ACC112 (cell line): ENCODE measurements at regions not wholly inside any gene's neighbourhood (a gene's known extent, or its start where the extent isn't known, plus 50 kb on each side); places are given as distances from the start of the nearest gene placed in this dataset.

Experiments
- H2AFZ ChIP-seq: fragments of 200-600 bp; sonication (generic); one replicate; pipeline ENCODE4 v1.6.0; 2017; ENCODE audit warnings: antibody characterized with exemption, low read length; ENCODE audit not compliant: unreplicated experiment
- H3K27ac ChIP-seq: fragments of 200-600 bp; sonication (generic); 2 replicates; pipeline ENCODE4 v1.5.1; 2014; ENCODE audit warnings: low read depth, mild to moderate bottlenecking, antibody characterized with exemption, low read length, moderate library complexity
- H3K27me3 ChIP-seq: fragments of 200-600 bp; sonication (generic); 2 replicates; pipeline ENCODE4 v1.6.1; 2014; ENCODE audit warnings: mild to moderate bottlenecking, antibody characterized with exemption, low read length, moderate library complexity, mixed read lengths; ENCODE audit not compliant: insufficient read depth
- H3K36me3 ChIP-seq: fragments of 200-600 bp; sonication (generic); 2 replicates; pipeline ENCODE4 v1.6.1; 2016; ENCODE audit warnings: mild to moderate bottlenecking, antibody characterized with exemption, low read length, moderate library complexity, mixed read lengths; ENCODE audit not compliant: insufficient read depth
- H3K4me1 ChIP-seq: fragments of 200-600 bp; sonication (generic); one replicate; pipeline ENCODE4 v1.6.1; 2016; ENCODE audit warnings: low read length, mixed read lengths; ENCODE audit not compliant: insufficient read depth, unreplicated experiment, control insufficient read depth
- H3K4me3 ChIP-seq: fragments of 200-600 bp; sonication (generic); 2 replicates; pipeline ENCODE4 v1.5.1; 2014; ENCODE audit warnings: mild to moderate bottlenecking, low read depth, low read length
- H3K79me2 ChIP-seq: fragments of 200-600 bp; sonication (generic); one replicate; pipeline ENCODE4 v1.6.0; 2016; ENCODE audit warnings: low read length; ENCODE audit not compliant: control insufficient read depth, unreplicated experiment, insufficient read depth

DNA sequence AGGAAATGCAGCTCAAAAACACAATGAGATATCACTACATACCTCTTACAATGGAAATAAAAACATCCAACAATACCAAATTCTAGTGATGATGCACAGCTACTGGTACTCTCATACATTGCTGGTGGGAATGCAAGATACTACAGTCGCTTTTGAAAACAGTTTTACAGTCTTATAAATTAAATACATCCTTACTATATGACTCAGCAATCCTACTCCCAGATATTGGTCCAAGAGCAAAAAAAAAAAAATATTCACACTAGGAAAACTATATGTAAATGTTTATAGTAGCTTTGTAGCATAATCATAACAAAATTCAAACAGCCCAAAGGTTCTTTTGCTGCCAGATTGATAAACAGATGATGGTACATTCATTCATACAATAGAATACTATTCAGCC, 217.4 kb upstream of the FAM83B start:
- no peaks in the 10 kb centered on the region for H3K4me1 ChIP-seq
- no peak overlapping the region for H3K4me3 ChIP-seq
- no peak overlapping the region for H2AFZ ChIP-seq
- H3K27ac ChIP-seq, result no peak overlapping the region
- no peaks in the 10 kb centered on the region for H3K27me3 ChIP-seq
- H3K36me3 ChIP-seq, result no peaks in the 10 kb centered on the region
- no peaks in the 10 kb centered on the region for H3K79me2 ChIP-seq

DNA sequence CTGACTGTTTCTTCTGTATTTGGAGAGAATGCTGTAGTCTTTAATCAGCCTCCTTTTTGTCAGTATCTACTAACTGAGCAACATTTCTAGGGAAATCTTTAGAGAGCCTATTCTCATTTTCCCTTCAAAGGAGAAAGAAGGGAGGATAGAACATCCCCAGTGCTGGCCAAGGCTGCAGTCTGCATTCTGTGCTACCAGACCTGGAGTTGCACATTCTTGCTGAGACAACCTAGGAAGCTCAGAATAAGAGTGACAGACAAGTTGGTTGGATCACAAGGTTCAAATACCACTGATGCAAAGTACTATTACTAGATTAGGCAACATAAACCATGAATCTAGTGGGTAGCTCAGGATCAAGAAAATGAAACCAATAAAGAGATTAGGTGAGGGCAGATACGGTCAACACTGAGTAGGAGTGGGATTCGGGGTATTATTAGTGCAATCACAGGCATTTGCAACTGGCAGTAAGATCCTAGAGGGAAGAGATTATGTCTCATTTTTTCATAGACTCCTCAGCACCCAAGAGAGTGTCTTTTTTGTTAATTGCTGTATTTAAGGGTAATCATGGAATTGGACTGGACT, 213.5 kb upstream of the FAM83B start:
- no peaks in the 10 kb centered on the region for H3K36me3 ChIP-seq
- H3K27me3 ChIP-seq, result no peaks in the 10 kb centered on the region
- H3K4me1 ChIP-seq, result no peaks in the 10 kb centered on the region
- H3K4me3 ChIP-seq, result no peak overlapping the region
- no peak overlapping the region for H3K27ac ChIP-seq
- no peaks in the 10 kb centered on the region for H3K79me2 ChIP-seq
- no peak overlapping the region for H2AFZ ChIP-seq

DNA sequence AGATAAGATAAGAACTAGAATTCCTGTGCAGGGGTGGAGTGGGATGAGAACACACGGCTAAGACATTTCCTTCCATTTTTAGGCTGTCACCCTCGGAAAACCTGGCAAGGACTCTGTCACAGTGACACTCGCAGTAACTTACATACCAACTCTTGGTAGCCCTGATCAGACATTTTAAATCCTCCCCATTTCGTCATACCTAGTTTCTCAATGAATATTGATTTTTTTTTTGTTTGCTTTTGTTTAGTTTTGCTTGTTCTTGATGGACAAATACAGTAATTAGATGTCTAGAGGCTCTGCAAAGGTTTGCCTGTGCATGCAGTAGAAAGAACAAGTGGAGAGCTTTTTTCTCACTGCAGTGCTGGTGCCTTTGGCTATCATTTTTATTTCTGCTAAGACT, 213.0 kb upstream of the FAM83B start:
- H3K79me2 ChIP-seq, result no peaks in the 10 kb centered on the region
- H3K27me3 ChIP-seq, result no peaks in the 10 kb centered on the region
- no peak overlapping the region for H3K4me3 ChIP-seq
- H2AFZ ChIP-seq, result no peak overlapping the region
- no peaks in the 10 kb centered on the region for H3K4me1 ChIP-seq
- no peak overlapping the region for H3K27ac ChIP-seq
- H3K36me3 ChIP-seq, result no peaks in the 10 kb centered on the region

DNA sequence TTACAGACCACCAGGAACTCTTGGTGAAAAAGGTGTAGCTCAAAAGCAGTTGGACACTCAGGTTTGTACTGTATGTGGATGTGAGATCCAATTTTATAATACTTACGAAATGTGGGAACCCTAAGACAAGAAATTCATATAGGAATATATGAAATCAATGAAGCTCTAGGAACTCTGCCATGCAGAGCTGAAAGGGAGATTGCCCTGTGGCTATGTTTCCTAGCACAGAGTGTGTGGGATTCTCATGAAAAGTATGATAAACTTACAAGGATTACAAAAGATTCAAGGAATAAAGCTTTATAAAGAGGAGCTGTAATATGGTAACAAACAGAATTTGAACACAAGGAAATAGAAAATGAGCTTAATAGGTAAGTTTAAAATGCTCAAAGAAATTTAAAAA, 205.7 kb upstream of the FAM83B start:
- Histone ChIP-seq H2AFZ (no peak overlapping the region), H3K36me3 (no peaks in the 10 kb centered on the region), H3K27ac (no peak overlapping the region), H3K27me3 (no peaks in the 10 kb centered on the region), H3K4me3 (no peak overlapping the region), H3K4me1 (no peaks in the 10 kb centered on the region), H3K79me2 (no peaks in the 10 kb centered on the region)

DNA sequence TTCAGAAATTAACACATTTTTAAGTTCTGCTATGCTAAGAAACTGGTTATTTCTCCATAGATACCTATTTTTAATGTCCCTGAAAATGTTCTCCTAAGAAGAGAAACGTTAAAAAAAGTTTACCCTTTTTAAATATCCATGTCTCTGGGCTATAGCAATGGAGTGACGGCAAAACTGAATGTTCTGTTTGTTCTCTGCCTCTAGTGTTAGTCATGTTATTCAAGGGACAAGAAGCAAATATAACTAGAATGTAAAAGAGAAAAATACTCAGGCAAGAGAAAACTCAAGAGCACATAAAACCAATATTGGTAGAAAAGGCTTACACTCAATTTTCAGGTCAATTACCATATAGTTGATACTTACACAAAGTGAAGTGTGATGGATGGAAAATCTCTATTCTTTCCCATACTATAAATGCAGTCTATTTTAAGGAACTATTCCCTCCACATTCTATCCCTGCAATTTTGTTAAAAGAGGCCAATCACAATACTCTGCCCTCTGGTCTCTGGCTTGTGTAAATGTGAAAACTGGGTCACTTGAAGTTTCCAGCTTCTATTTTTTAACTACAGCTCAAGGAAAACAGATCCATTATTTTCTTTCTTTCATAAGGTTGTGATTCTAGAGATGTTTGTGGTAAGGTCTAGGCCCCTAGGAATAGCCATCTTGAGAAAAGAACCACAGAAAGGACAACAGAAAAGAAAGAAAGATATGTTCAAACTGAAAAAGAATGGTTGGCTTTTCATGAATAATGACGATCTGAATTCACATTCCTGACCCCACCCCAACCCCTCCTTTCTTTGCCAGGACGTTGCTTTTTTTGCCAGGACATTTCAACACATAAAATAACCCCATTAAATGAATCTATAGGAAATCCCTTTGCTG, 200.3 kb upstream of the FAM83B start:
- no peaks in the 10 kb centered on the region for H3K79me2 ChIP-seq
- no peak overlapping the region for H2AFZ ChIP-seq
- no peaks in the 10 kb centered on the region for H3K27me3 ChIP-seq
- H3K27ac ChIP-seq, result no peak overlapping the region
- no peak overlapping the region for H3K4me3 ChIP-seq
- H3K4me1 ChIP-seq, result no peaks in the 10 kb centered on the region
- H3K36me3 ChIP-seq, result no peaks in the 10 kb centered on the region

DNA sequence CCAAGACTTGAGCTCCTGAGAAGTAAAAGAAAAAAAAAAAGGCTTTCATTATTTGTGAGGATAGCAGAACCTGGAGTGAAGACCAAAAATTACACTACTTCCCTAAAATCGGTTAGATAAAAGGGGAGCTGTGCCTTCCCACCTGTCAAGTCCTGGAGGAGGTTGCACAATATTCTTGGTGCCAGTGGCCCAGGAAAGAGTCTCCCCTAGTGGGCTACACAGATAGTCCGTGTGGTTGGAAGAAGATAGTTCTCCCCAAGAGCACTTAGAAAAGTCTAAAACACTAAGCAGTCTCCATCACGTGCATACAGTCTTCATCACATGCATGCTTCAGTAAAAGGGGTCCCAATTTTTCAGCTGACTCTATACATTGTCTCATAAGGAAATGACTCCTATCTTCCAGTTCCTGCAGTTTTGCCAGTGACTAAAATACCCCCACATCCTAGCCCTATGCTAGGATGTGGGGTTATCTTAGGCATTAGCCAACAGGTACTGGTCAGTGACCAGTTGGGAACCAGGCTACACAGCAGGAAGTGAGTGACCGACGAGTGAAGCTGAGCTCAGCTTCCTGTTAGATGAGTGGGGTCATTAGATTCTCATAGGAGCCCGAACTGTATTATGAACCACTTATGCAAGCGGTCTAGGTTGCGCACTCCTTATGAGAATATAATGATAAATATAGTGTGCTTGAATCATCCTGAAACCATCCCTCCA, 199.5 kb upstream of the FAM83B start:
- H2AFZ ChIP-seq, result no peak overlapping the region

DNA sequence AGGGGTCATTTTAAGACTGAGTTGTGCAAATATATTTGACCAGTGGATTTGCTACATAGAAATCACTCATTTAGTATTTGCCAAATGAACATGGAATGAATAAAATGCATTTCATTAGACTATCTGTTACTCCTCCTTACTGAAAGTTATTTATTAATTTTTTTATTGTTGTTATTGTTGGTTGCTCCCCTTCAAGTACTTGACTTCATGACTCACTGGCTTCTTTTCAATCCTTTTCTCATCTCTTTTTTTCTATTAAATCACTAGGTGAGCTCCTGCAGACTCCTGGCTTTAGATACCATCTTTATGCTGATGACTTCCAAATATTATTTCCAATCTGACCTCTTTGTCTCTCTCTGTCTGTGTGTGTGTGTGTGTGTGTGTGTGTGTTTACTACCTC, 192.2 kb upstream of the FAM83B start:
- H3K79me2 ChIP-seq, result no peaks in the 10 kb centered on the region
- no peaks in the 10 kb centered on the region for H3K27me3 ChIP-seq
- no peak overlapping the region for H3K27ac ChIP-seq
- H3K36me3 ChIP-seq, result no peaks in the 10 kb centered on the region
- H3K4me3 ChIP-seq, result no peak overlapping the region
- no peak overlapping the region for H2AFZ ChIP-seq
- H3K4me1 ChIP-seq, result no peaks in the 10 kb centered on the region

More for the DNA sequence above, 199.5 kb upstream of the FAM83B start:
- Histone ChIP-seq H3K79me2 (no peaks in the 10 kb centered on the region), H3K36me3 (no peaks in the 10 kb centered on the region), H3K4me1 (no peaks in the 10 kb centered on the region), H3K4me3 (no peak overlapping the region), H3K27me3 (no peaks in the 10 kb centered on the region), H3K27ac (no peak overlapping the region)

DNA sequence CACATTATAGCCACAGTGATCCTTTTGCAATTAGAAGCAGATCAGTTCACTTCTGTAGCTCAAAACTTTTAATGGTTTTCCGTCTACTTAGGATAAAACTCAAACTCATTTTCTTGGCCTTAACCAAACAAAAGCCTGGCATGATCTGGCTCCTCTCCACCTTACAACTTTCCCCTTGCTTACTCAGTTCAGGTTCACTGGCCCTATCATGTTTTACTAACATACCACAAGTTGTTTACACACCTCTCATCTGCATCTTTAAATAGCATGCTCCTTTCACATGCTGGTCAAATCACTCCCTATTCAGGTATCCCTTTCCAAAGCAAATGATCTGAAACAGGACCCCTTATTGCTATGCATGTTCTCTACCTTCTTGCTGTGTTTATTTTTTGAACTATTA, 191.4 kb upstream of the FAM83B start:
- Histone ChIP-seq H2AFZ (no peak overlapping the region), H3K79me2 (no peaks in the 10 kb centered on the region), H3K27me3 (no peaks in the 10 kb centered on the region), H3K27ac (no peak overlapping the region), H3K4me1 (no peaks in the 10 kb centered on the region), H3K36me3 (no peaks in the 10 kb centered on the region), H3K4me3 (no peak overlapping the region)

DNA sequence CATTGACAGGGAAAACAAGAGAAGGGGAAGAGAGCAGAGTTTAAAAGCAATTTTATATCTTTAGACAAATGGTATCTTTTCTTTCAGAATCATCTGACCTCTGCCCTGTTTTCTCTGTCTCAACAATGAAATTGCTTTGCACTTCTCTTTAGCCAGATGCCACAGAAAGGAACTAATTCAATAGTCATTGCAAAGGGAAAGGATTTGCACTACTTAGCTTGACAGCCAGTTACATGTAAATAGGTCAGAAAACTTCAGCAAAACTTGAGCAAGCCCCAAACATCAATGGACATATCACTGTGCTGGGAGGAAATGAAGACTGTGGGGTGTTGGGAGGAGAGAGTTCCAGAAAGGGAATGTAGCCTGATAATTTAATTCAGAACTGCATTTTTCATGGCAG, 181.3 kb upstream of the FAM83B start:
- H3K4me3 ChIP-seq, result no peak overlapping the region

DNA sequence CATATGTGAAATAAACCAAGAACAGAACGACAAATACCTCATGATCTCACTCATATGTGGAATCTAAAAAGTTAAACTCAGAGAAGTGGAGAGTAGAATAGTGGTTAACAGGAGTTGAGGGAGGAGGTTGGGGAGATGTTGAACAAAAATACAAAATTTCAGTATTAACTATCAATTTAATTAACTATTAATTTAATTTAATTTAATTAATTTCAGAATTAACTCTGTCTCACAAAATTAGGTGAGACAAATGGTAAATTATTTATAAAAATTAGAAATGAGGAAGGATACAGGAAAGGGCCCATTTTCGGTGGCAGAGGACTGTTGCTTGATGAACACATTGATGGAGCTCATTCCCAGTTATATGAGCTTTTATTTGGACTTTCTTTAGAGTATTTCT, 166.0 kb upstream of the FAM83B start:
- H3K27ac ChIP-seq, result no peak overlapping the region
- H3K27me3 ChIP-seq, result no peaks in the 10 kb centered on the region
- no peak overlapping the region for H3K4me3 ChIP-seq
- no peaks in the 10 kb centered on the region for H3K36me3 ChIP-seq
- H3K79me2 ChIP-seq, result no peaks in the 10 kb centered on the region
- no peak overlapping the region for H2AFZ ChIP-seq
- H3K4me1 ChIP-seq, result peaks cover 5% of the 10 kb centered on the region

More for the DNA sequence above, 181.3 kb upstream of the FAM83B start:
- no peaks in the 10 kb centered on the region for H3K79me2 ChIP-seq
- no peaks in the 10 kb centered on the region for H3K4me1 ChIP-seq
- H3K36me3 ChIP-seq, result no peaks in the 10 kb centered on the region
- no peak overlapping the region for H3K27ac ChIP-seq
- H2AFZ ChIP-seq, result no peak overlapping the region
- no peaks in the 10 kb centered on the region for H3K27me3 ChIP-seq
